Activated T-cell treated with anti-CD3 and anti-CD28 coated beads, Interleukin-2, amount 50 U/mL, for 72 hours (primary cell): ENCODE measurements at regions not wholly inside any gene's neighbourhood (a gene's known extent, or its start where the extent isn't known, plus 50 kb on each side); places are given as distances from the start of the nearest gene placed in this dataset.

Experiments
- ATAC-seq, 2 donors: fragments of 150-1000 bp; cut with Tn5 transposase; replicated peaks in 1 of 2; 2 replicates each; pipeline ENCODE4 v1.10.0; 2021; ENCODE audit warnings: moderate library complexity in 2 of 2, mild to moderate bottlenecking in 1 of 2
- DNase-seq, 2 donors: peaks; one replicate each; pipeline ENCODE4 v3.0.0; 2021 to 2022; ENCODE audit warnings: mixed read lengths in 1 of 2
- H3K27ac Mint-ChIP-seq: one replicate; pipeline ENCODE4 v1.8.0; 2022; ENCODE audit warnings: mild to moderate bottlenecking, moderate library complexity, mixed read lengths
- H3K27me3 Mint-ChIP-seq: one replicate; pipeline ENCODE4 v1.8.0; 2022; ENCODE audit warnings: low read depth, mixed read lengths
- H3K36me3 Mint-ChIP-seq, 2 donors: one replicate each; pipeline ENCODE4 v1.8.0; 2022; ENCODE audit warnings: mixed read lengths in 2 of 2, mild to moderate bottlenecking in 1 of 2; ENCODE audit not compliant: insufficient read depth in 2 of 2
- H3K4me1 Mint-ChIP-seq: one replicate; pipeline ENCODE4 v1.8.0; 2022; ENCODE audit warnings: low read depth, mixed read lengths
- H3K4me3 Mint-ChIP-seq, 2 donors: one replicate each; pipeline ENCODE4 v1.8.0; 2022; ENCODE audit warnings: mild to moderate bottlenecking in 2 of 2, mixed read lengths in 2 of 2, moderate library complexity in 2 of 2
- H3K9me3 Mint-ChIP-seq, 2 donors: one replicate each; pipeline ENCODE4 v1.8.0; 2022; ENCODE audit warnings: mixed read lengths in 2 of 2

DNA sequence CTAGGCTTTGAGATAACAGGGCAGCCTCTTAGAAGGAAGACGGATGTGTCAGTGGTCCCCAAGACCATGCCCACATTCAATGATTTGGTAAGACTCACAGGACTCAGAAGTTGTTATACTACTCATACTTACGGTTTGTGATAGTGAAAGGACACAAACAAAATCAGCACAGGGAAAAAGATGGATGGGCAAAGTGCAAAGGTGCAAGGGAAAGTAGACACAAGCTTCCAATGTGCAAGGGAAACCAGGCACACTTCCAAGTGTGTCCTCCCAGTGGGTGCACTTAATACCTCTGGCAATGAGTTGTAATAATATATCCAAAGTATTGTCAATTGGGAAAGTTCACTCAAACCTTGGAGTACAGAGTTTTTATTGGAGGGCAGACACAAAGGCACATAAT lies 53.8 kb upstream of the VCX start:
- H3K27ac Mint-ChIP-seq: no peak overlapping the region
- ATAC-seq: no peak
- H3K9me3 Mint-ChIP-seq: peaks cover 0 to 11% of the 10 kb centered on the region in 2 donors
- no peaks in the 10 kb centered on the region for H3K4me1 Mint-ChIP-seq
- no peak overlapping the region for H3K4me3 Mint-ChIP-seq
- H3K36me3 Mint-ChIP-seq: peaks cover 0 to 2% of the 10 kb centered on the region in 2 donors
- DNase-seq: no peak
- H3K27me3 Mint-ChIP-seq: no peaks in the 10 kb centered on the region

DNA sequence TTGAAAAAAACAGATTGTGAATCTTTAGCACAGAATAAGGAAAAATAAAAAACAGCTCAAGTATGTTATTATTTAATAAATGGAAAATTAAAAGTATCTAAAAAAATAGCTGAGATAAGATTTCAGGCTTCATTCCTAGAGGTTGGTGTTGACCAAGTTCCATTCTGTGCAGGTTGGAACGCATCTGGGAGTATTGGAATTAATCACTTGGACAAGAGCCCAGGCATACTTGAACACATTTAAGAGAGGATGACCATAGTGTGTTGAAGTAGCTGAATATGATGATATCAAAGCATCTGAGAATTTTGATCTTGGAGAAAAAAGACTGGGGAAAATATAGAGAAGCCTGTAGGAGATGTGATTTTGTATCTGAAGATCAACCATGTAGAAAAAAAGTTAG lies 54.6 kb upstream of the VCX start:
- Mint-ChIP-seq H3K36me3 (peaks cover 0 to 2% of the 10 kb centered on the region in 2 donors), H3K4me3 (no peak overlapping the region), H3K9me3 (peaks cover 3 to 11% of the 10 kb centered on the region in 2 donors), H3K4me1 (no peaks in the 10 kb centered on the region), H3K27ac (no peak overlapping the region), H3K27me3 (no peaks in the 10 kb centered on the region)
- DNase-seq (no peak), ATAC-seq (no peak)

DNA sequence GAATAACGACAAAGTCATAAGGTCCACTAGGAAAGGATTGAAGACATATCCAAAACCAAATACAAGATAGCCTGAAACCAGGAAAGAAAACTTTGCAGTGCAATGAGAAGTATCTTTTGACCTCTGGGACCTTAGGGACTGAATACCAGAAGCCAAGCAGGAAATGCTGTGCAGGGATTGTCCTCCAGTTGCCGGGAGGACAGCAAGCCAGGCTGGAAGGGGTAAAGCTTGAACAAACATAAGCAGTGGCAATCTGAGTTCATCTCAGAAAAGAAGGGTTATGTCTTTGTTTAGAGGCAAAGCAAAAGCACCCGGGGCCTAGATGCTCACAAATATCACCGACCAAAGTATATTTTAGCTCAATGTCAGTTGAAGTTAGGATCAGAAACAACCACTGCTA lies 55.3 kb upstream of the VCX start:
- peaks cover 3 to 11% of the 10 kb centered on the region in 2 donors for H3K9me3 Mint-ChIP-seq
- H3K36me3 Mint-ChIP-seq: peaks cover 0 to 2% of the 10 kb centered on the region in 2 donors
- DNase-seq (no peak), ATAC-seq (no peak)
- H3K4me3 Mint-ChIP-seq: no peak overlapping the region
- no peak overlapping the region for H3K27ac Mint-ChIP-seq
- H3K4me1 Mint-ChIP-seq: no peaks in the 10 kb centered on the region
- H3K27me3 Mint-ChIP-seq: no peaks in the 10 kb centered on the region

DNA sequence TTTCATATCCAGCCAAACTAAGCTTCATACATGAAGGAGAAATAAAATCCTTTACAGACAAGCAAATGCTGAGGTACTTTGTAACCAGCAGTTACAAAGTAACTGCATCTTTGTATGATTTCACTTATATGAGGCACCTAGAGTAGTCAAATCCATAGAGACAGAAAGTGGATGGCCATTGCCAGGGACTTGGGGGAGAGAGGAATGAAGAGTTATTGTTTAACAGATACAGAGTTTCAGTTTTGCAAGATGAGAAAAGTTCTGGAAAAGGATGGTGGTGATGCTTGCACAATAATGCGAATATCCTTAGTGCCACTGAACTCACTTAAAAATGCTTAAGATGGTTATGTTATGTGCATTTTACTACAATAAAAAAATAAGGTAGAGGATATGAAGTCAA lies 58.4 kb upstream of the VCX start:
- Mint-ChIP-seq H3K27me3 (no peaks in the 10 kb centered on the region), H3K36me3 (no peaks in the 10 kb centered on the region), H3K9me3 (peaks cover 3 to 11% of the 10 kb centered on the region in 2 donors), H3K4me1 (no peaks in the 10 kb centered on the region), H3K27ac (no peak overlapping the region), H3K4me3 (no peak overlapping the region)
- DNase-seq (no peak), ATAC-seq (no peak)

DNA sequence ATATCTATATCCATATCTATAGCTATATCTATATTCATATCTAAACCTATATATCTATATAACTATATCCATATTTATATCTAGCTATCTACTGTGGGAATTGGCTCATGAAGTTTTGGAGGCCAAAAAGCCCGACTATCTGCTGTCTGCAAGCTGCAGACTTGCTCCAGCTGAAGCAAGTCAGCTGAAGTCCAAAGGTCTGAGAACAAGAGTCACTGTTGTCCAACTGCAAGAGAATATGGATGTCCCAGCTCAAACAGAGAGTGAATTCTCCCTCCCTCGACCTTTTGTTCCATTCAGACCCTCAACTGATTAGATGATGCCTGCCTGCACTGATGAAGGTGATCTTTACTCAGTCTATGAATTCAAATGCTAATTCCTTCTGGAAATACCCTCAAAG lies 63.3 kb upstream of the VCX start:
- Mint-ChIP-seq H3K9me3 (peaks cover 3 to 5% of the 10 kb centered on the region in 2 donors), H3K4me1 (no peaks in the 10 kb centered on the region), H3K4me3 (no peak overlapping the region)

DNA sequence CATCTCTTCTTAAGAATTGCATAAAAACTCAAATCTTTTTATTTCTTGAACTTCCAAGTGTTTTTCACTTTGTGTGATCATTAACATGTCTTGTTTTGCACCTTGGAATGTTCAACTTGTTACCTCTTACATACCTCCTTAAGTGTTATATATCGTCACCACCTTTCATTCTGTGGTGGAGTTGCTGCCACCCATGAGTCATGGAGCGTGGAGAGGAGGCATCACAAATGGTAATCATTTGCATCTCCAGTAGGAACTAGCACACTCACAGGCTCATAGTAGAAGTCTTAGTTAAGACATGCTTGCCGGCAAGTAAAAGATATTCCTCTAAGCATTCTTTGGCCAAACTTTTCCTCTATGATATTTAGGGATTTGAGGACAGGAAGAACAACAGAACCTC lies 67.0 kb upstream of the VCX start:
- H3K4me3 Mint-ChIP-seq: no peak overlapping the region

More for the DNA sequence above, 63.3 kb upstream of the VCX start:
- Mint-ChIP-seq H3K36me3 (no peaks in the 10 kb centered on the region), H3K27me3 (no peaks in the 10 kb centered on the region), H3K27ac (no peak overlapping the region)
- no peak for DNase-seq
- no peak for ATAC-seq

DNA sequence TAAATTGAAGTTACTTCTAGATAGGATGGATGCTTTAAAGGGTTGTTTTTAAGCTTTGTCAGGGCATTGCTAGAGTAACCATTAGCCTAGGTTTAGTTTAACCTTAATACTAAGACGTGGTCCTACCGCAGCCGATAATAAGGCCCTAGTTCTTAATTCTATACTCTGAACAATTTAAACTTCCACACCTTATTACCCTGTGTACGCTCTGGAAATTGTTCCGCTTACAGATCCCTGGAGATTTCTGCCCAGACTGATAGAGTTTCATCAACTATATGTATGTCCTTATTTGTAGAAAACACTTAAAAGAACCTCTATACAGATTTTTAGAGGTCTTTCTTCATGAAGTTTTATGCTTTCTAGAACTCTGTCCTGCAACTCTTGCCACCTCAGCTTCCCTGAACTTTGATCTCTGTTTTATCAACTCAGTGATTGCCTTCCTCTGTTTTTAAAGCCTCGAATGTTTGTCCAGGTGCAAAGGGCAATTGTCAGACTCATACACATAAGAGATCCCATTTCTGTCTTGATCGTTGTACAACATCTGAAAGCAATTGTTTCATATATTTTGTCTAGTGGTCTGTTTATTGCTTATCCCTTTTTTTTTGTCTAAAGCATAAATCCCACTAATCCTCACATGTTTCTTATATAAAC lies 71.1 kb upstream of the VCX start:
- H3K36me3 Mint-ChIP-seq: no peaks in the 10 kb centered on the region
- ATAC-seq (no peak), DNase-seq (no peak)
- H3K27me3 Mint-ChIP-seq: no peaks in the 10 kb centered on the region
- H3K4me3 Mint-ChIP-seq: no peak overlapping the region
- peaks cover 0 to 3% of the 10 kb centered on the region in 2 donors for H3K9me3 Mint-ChIP-seq
- H3K4me1 Mint-ChIP-seq: no peaks in the 10 kb centered on the region
- no peak overlapping the region for H3K27ac Mint-ChIP-seq

More for the DNA sequence above, 67.0 kb upstream of the VCX start:
- ATAC-seq: no peak
- Mint-ChIP-seq H3K4me1 (no peaks in the 10 kb centered on the region), H3K9me3 (peaks cover 0 to 6% of the 10 kb centered on the region in 2 donors), H3K27ac (no peak overlapping the region), H3K27me3 (no peaks in the 10 kb centered on the region), H3K36me3 (no peaks in the 10 kb centered on the region)
- DNase-seq: no peak

DNA sequence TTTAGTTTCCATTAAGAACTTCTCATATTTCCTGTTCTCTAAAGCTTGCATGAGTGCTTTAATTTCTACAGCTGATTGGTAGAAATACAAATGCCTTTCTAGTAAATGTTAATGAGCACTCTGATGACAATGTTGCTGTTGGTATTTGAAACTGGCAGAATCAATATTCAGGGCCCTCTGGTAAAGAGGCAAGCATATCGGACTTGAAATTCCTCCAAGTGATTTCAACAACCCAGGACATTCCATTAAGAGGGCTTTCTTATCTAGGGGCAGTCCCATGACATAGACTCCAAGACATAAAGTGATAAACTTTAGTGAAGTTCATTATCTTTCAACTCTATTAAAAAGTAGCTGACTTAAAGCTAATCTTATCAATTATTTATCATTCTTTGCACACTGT lies 83.1 kb upstream of the VCX start:
- Mint-ChIP-seq H3K4me3 (no peak overlapping the region), H3K4me1 (no peaks in the 10 kb centered on the region), H3K36me3 (no peaks in the 10 kb centered on the region)

DNA sequence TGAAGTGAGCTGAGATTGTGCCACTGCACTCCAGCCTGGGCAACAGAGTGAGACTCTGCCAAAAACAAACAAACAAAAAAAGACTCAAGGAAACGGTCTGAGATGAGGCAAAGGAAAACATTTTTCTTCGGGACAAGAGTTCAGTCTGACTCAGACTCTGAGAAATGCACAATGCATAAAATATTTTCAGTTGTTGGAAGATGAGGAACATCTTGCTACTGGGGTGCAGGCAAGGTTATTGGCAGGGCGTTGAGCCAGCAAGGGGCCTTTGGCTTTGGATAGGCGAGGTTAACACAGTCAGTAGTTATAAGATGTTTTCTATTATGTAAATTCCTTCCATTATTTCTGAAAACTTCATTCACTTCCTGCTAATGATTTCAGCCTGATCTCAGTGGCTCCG lies 96.1 kb upstream of the VCX start:
- peaks cover 0 to 7% of the 10 kb centered on the region in 2 donors for H3K9me3 Mint-ChIP-seq
- no peaks in the 10 kb centered on the region for H3K27me3 Mint-ChIP-seq
- no peak overlapping the region for H3K27ac Mint-ChIP-seq
- no peak overlapping the region for H3K4me3 Mint-ChIP-seq
- no peak for ATAC-seq
- H3K4me1 Mint-ChIP-seq: no peaks in the 10 kb centered on the region
- no peaks in the 10 kb centered on the region for H3K36me3 Mint-ChIP-seq
- no peak for DNase-seq

More for the DNA sequence above, 83.1 kb upstream of the VCX start:
- Mint-ChIP-seq H3K27ac (no peak overlapping the region), H3K9me3 (no peaks in the 10 kb centered on the region), H3K27me3 (no peaks in the 10 kb centered on the region)
- no peak for DNase-seq
- no peak for ATAC-seq

DNA sequence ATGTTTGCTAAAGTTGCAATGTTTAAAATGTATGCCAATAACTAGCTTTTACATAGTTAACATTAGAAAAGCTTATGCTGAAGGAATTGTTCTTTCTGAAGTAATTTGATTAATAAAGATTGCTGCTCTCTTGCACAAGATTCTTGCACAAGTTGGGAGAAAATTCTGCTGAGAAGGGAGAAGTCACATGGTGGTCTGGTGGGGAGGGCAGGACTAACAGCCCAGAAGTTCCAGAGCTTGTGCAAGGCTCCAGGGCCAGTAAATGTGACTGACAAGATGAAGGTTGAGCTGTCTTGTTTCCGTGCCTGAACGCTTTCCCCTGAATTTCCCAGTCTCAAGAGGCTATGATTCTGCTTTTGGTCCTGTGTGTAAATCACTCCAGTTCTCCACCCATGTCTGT lies 112.9 kb upstream of the VCX start:
- Mint-ChIP-seq H3K4me3 (no peak overlapping the region), H3K36me3 (no peaks in the 10 kb centered on the region), H3K4me1 (no peaks in the 10 kb centered on the region), H3K27me3 (no peaks in the 10 kb centered on the region), H3K9me3 (no peaks in the 10 kb centered on the region), H3K27ac (no peak overlapping the region)
- DNase-seq (no peak), ATAC-seq (no peak)

DNA sequence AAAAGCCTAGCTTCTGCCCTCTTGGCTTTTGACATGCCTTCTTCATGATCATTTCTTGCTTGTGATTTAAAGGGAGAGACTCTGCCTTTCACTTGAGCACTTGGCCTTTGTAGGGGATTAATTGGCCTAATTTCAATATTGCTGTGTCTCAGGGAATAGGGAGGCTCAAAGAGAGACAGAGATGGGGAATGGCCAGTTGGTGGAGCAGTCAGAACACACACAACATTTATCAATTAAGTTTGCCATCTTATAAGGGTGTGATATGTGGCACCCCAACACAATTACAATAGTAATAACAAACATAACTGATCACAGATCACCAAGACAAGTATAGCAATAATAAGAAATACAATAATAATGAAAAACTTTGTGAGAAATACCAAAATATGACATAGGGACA lies 122.5 kb upstream of the VCX start:
- no peak overlapping the region for H3K4me3 Mint-ChIP-seq

DNA sequence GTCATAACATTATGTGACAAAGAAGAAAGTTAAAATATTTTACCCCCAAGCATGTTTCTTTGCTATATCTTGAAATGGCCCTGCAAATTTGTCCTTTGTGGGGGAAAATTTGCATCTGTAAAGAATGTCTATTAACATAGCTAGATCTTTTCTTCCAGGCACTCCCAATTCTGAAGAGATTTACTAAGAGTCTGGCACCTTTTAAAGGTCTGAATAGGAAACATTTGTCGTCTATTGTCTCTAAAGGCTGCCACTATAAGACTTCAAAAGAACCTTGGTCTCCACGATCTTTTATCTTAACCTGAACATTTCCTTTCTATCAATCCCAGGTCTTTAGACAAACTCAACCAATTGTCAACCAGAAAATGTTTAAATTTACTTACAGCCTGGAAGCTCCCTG lies 128.6 kb upstream of the VCX start:
- Mint-ChIP-seq H3K4me3 (no peak overlapping the region), H3K27ac (no peak overlapping the region), H3K4me1 (no peaks in the 10 kb centered on the region), H3K9me3 (no peaks in the 10 kb centered on the region), H3K36me3 (peaks cover 0 to 2% of the 10 kb centered on the region in 2 donors), H3K27me3 (peaks cover 9% of the 10 kb centered on the region)
- DNase-seq: no peak
- no peak for ATAC-seq

More for the DNA sequence above, 122.5 kb upstream of the VCX start:
- Mint-ChIP-seq H3K4me1 (no peaks in the 10 kb centered on the region), H3K36me3 (peaks cover 0 to 2% of the 10 kb centered on the region in 2 donors), H3K9me3 (no peaks in the 10 kb centered on the region), H3K27me3 (no peaks in the 10 kb centered on the region), H3K27ac (no peak overlapping the region)
- no peak for ATAC-seq
- DNase-seq: no peak

DNA sequence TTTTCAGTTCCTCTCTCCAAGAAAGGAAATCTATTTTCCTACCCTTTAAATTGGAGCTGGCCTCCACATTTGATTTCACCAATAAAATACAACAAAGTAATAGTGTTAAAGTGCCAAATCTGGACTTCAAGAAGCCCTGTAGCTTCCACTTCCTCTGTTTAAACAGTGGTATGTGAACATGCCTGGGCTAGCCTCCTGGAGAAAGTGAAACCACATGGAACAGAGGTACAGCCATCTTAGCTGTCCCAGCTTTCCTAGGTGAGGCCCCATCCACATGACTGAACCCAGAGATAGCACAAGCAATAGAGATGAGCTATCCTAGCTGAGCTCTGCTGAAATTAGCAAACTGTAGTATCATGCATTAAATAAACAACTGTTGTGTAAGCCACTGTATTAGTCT lies 131.8 kb upstream of the VCX start:
- H3K27me3 Mint-ChIP-seq: peaks cover 11% of the 10 kb centered on the region

DNA sequence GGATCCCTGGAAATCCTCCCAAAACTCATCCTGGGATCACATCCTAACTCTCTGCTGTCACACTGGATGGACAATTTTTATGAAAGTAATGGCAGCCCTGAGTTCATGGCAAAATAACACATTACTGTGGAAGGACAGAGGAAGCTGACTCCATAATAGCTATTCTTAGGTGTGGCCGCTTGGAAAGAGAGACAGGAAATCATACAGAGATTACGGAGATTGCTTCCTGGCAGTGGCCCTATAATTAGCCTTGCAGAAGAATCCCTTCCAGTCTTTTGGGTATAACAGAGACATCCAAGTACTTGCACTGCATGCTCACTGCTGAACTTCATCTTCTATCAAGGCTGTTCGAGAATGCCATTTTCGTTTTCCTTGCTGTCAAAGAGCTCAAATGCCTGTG lies 133.1 kb upstream of the VCX start:
- H3K4me3 Mint-ChIP-seq: no peak overlapping the region
- no peak overlapping the region for H3K27ac Mint-ChIP-seq
- ATAC-seq (no peak), DNase-seq (no peak)
- H3K36me3 Mint-ChIP-seq: no peaks in the 10 kb centered on the region
- H3K27me3 Mint-ChIP-seq: peaks cover 11% of the 10 kb centered on the region
- H3K4me1 Mint-ChIP-seq: no peaks in the 10 kb centered on the region
- H3K9me3 Mint-ChIP-seq: no peaks in the 10 kb centered on the region

More for the DNA sequence above, 131.8 kb upstream of the VCX start:
- Mint-ChIP-seq H3K36me3 (no peaks in the 10 kb centered on the region), H3K4me1 (no peaks in the 10 kb centered on the region), H3K9me3 (no peaks in the 10 kb centered on the region), H3K27ac (no peak overlapping the region), H3K4me3 (no peak overlapping the region)
- ATAC-seq (no peak), DNase-seq (no peak)
